ENCODE measurements at regions not wholly inside any gene's neighbourhood (a gene's known extent, or its start where the extent isn't known, plus 50 kb on each side); places are given as distances from the start of the nearest gene placed in this dataset.

- TF ChIP-seq CTCF (IDR thresholded peaks at IDR 0.05; ENCODE audit: insufficient read depth, low read depth, low read length) = no peak
- TF ChIP-seq EZH2 (IDR thresholded peaks at IDR 0.05; ENCODE audit: insufficient read depth, low read length) = no peak
These were observed 142.5 kb upstream of the ZNF479 start for GRCh38 chr7:57274535-57275283.
